COLO668 (cell line): ENCODE measurements at regions not wholly inside any gene's neighbourhood (a gene's known extent, or its start where the extent isn't known, plus 50 kb on each side); places are given as distances from the start of the nearest gene placed in this dataset.
"Not testable (repeated sequence)": the region's sequence is repeated elsewhere in the genome, so short reads cannot be mapped to it uniquely, and the experiment has no call there.

ENCODE experiments used
- DNase-seq: peaks from one replicate; lab custom pipeline; 2025; ENCODE audit not compliant: unreplicated experiment; lab: John Stamatoyannopoulos, UW

GRCh38 chr10:62492870-62493180 lies 118.7 kb downstream of the ZNF365 start:
- DNase-seq, result no peak

GRCh38 chr10:62496925-62497324 lies 122.8 kb downstream of the ZNF365 start:
- no peak for DNase-seq

- no peak for DNase-seq
Measured at GRCh38 chr10:62498271-62498670, 124.1 kb downstream of the ZNF365 start.

GRCh38 chr10:62500116-62500515 lies 125.9 kb downstream of the ZNF365 start:
- DNase-seq, result not testable (repeated sequence)

GRCh38 chr10:62501547-62501946 lies 127.4 kb downstream of the ZNF365 start:
- no peak for DNase-seq

- no peak for DNase-seq
Measured at GRCh38 chr10:62502995-62503613, 128.9 kb downstream of the ZNF365 start.

GRCh38 chr10:62503872-62504271 lies 129.7 kb downstream of the ZNF365 start:
- DNase-seq, result no peak

GRCh38 chr10:62506371-62506770 lies 132.2 kb downstream of the ZNF365 start:
- DNase-seq, result no peak

- DNase-seq, result no peak
Measured at GRCh38 chr10:62511238-62511637, 137.1 kb downstream of the ZNF365 start.

- no peak for DNase-seq
Measured at GRCh38 chr10:62511656-62512055, 137.5 kb downstream of the ZNF365 start.

GRCh38 chr10:62512732-62513475 lies 138.7 kb downstream of the ZNF365 start:
- DNase-seq, result no peak

- DNase-seq, result peak; percentile 13
Measured at GRCh38 chr10:62514079-62514693, 140.0 kb downstream of the ZNF365 start.

GRCh38 chr10:62517252-62517651 lies 143.1 kb downstream of the ZNF365 start:
- DNase-seq, result no peak

- DNase-seq, result no peak
Measured at GRCh38 chr10:62527019-62527827, 153.1 kb downstream of the ZNF365 start.

GRCh38 chr10:62528441-62528840 lies 154.3 kb downstream of the ZNF365 start:
- DNase-seq, result no peak

- DNase-seq, result no peak
Measured at GRCh38 chr10:62529396-62529795, 155.2 kb downstream of the ZNF365 start.

- DNase-seq, result no peak
Measured at GRCh38 chr10:62534031-62534430, 159.9 kb downstream of the ZNF365 start.

GRCh38 chr10:62538606-62539005 lies 164.4 kb downstream of the ZNF365 start:
- no peak for DNase-seq

GRCh38 chr10:62540389-62540788 lies 166.2 kb downstream of the ZNF365 start:
- DNase-seq, result no peak

- no peak for DNase-seq
Measured at GRCh38 chr10:62541811-62542210, 167.6 kb downstream of the ZNF365 start.

GRCh38 chr10:62543571-62544355 lies 169.6 kb downstream of the ZNF365 start:
- no peak for DNase-seq
